ENCODE measurements at regions not wholly inside any gene's neighbourhood (a gene's known extent, or its start where the extent isn't known, plus 50 kb on each side); places are given as distances from the start of the nearest gene placed in this dataset.

- no peaks in the 10 kb centered on the region for H3K36me3 ChIP-seq (ENCODE audit: low read depth)
- H3K4me2 ChIP-seq, result no peak overlapping the region
- H3K4me1 ChIP-seq (replicated peaks; ENCODE audit: insufficient read depth), result no peaks in the 10 kb centered on the region
- no TSS peak for BruUV-seq (replicated peaks)
- H3K27ac ChIP-seq, result no peak overlapping the region
- H2AFZ ChIP-seq, result no peak overlapping the region
- no peaks in the 10 kb centered on the region for H3K27me3 ChIP-seq (ENCODE audit: insufficient read depth, low read depth)
- H3K4me3 ChIP-seq, result no peak overlapping the region
- peaks cover 6% of the 10 kb centered on the region; the same call in 1 of the 2 replicates for H3K9me3 ChIP-seq (ENCODE audit: insufficient read depth, low read depth)
- intact Hi-C loops (cut with micrococcal nuclease; ENCODE audit: unreplicated experiment), result no loop called here
- H3F3A ChIP-seq (ENCODE audit: insufficient read depth, low read depth), result no peaks in the 10 kb centered on the region
- H3K9me2 ChIP-seq (ENCODE audit: insufficient read depth), result no peaks in the 10 kb centered on the region
- no peak for DNase-seq
- POLR2A ChIA-PET (ENCODE audit: unreplicated experiment), result no interaction called here
- no peak for TF ChIP-seq EZH2 (IDR thresholded peaks at IDR 0.05; ENCODE audit: low read depth)
- TF ChIP-seq, protein P1, sequence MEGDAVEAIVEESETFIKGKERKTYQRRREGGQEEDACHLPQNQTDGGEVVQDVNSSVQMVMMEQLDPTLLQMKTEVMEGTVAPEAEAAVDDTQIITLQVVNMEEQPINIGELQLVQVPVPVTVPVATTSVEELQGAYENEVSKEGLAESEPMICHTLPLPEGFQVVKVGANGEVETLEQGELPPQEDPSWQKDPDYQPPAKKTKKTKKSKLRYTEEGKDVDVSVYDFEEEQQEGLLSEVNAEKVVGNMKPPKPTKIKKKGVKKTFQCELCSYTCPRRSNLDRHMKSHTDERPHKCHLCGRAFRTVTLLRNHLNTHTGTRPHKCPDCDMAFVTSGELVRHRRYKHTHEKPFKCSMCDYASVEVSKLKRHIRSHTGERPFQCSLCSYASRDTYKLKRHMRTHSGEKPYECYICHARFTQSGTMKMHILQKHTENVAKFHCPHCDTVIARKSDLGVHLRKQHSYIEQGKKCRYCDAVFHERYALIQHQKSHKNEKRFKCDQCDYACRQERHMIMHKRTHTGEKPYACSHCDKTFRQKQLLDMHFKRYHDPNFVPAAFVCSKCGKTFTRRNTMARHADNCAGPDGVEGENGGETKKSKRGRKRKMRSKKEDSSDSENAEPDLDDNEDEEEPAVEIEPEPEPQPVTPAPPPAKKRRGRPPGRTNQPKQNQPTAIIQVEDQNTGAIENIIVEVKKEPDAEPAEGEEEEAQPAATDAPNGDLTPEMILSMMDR (conservative IDR thresholded peaks at IDR 0.05), result no peak
- no peaks in the 10 kb centered on the region for H3K79me2 ChIP-seq (ENCODE audit: low read depth)
- CTCF ChIA-PET, result no interaction called here
- H4K20me1 ChIP-seq (ENCODE audit: insufficient read depth), result no peaks in the 10 kb centered on the region
Observed at GRCh38 chr1:55600242-55600641, 385.1 kb upstream of the USP24 start.

DNA sequence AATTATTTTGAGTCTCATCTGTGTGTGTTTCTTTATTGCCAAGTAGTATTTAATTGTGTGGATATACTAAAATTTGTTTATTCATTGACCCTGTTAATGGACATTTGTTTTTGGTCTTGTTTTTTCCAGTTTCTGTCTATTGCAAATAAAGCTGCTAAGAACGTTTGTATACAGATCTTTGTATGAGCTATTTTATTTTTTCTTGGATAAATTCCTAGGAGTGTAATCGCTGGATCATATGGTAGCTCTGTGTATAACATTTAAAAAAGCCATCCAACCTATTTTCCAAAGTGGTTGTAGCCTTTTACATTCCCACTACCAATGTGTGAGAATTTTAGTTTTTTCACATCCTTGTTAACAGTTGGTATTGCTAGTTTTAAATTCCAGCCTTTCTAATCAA, 382.7 kb upstream of the USP24 start:
- ChIA-PET CTCF (interaction anchor here (0.6 kb wide), 1 partner anchor 8 kb away, joined by 3 read pairs; no protein-coding TSS in a partner anchor), POLR2A (ENCODE audit: unreplicated experiment) (no interaction called here)
- Histone ChIP-seq H3K9me3 (ENCODE audit: insufficient read depth, low read depth) (peaks cover 6% of the 10 kb centered on the region; the same call in 1 of the 2 replicates), H3F3A (ENCODE audit: insufficient read depth, low read depth) (no peaks in the 10 kb centered on the region), H4K20me1 (ENCODE audit: insufficient read depth) (no peaks in the 10 kb centered on the region), H3K4me2 (no peak overlapping the region), H3K79me2 (ENCODE audit: low read depth) (no peaks in the 10 kb centered on the region), H3K4me3 (no peak overlapping the region), H3K9me2 (ENCODE audit: insufficient read depth) (no peaks in the 10 kb centered on the region), H3K27ac (no peak overlapping the region), H3K27me3 (ENCODE audit: insufficient read depth, low read depth) (no peaks in the 10 kb centered on the region), H2AFZ (no peak overlapping the region), H3K4me1 (replicated peaks; ENCODE audit: insufficient read depth) (no peaks in the 10 kb centered on the region), H3K36me3 (ENCODE audit: low read depth) (no peaks in the 10 kb centered on the region)
- intact Hi-C loops (cut with micrococcal nuclease; ENCODE audit: unreplicated experiment), result no loop called here
- TF ChIP-seq, protein P1 (conservative IDR thresholded peaks at IDR 0.05), result no peak
- TF ChIP-seq EZH2 (IDR thresholded peaks at IDR 0.05; ENCODE audit: low read depth), result no peak
- no TSS peak for BruUV-seq (replicated peaks)
- no peak for DNase-seq

DNA sequence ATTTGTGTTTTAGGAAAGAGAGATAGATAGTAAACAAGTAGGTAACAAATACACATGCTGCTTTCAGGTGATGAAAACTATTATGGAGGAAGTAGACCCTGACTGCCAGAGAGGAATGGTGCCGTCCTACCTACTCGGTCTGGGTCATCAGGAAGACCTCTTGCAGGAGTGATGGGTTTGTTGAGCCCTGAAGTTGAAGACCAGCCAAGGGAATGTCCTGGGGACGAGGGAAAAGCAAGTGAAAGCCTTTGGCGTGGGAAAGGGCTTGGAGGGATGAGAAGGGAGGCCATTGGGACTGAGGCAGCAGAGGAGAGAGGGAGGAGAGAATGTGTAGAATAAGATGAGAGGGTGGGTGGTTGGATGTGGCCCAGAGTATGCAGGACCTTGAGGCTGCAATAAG, 379.5 kb upstream of the USP24 start:
- Histone ChIP-seq H2AFZ (no peak overlapping the region), H3K4me2 (no peak overlapping the region), H3K79me2 (ENCODE audit: low read depth) (no peaks in the 10 kb centered on the region), H3K9me3 (ENCODE audit: insufficient read depth, low read depth) (peaks cover 6% of the 10 kb centered on the region; the same call in 1 of the 2 replicates), H3K9me2 (ENCODE audit: insufficient read depth) (no peaks in the 10 kb centered on the region), H3K27ac (no peak overlapping the region), H3K4me3 (no peak overlapping the region), H3F3A (ENCODE audit: insufficient read depth, low read depth) (no peaks in the 10 kb centered on the region), H3K36me3 (ENCODE audit: low read depth) (no peaks in the 10 kb centered on the region), H3K27me3 (ENCODE audit: insufficient read depth, low read depth) (no peaks in the 10 kb centered on the region), H4K20me1 (ENCODE audit: insufficient read depth) (no peaks in the 10 kb centered on the region), H3K4me1 (replicated peaks; ENCODE audit: insufficient read depth) (no peaks in the 10 kb centered on the region)
- intact Hi-C loops (cut with micrococcal nuclease; ENCODE audit: unreplicated experiment), result no loop called here
- CTCF ChIA-PET, result no interaction called here
- no peak for TF ChIP-seq EZH2 (IDR thresholded peaks at IDR 0.05; ENCODE audit: low read depth)
- TF ChIP-seq, protein P1 (conservative IDR thresholded peaks at IDR 0.05), result no peak
- POLR2A ChIA-PET (ENCODE audit: unreplicated experiment), result no interaction called here
- DNase-seq, result no peak
- BruUV-seq (replicated peaks), result no TSS peak
